ENCODE measurements at regions not wholly inside any gene's neighbourhood (a gene's known extent, or its start where the extent isn't known, plus 50 kb on each side); places are given as distances from the start of the nearest gene placed in this dataset.

GRCh38 chr6:50979171-50979525 lies 160.5 kb downstream of the TFAP2B start:
- TF ChIP-seq CTCF (optimal IDR thresholded peaks at IDR 0.05 in 1 of 3, IDR thresholded peaks at IDR 0.05 in 1 of 3, conservative IDR thresholded peaks at IDR 0.05 in 1 of 3; ENCODE audit: extremely low read depth in 1 of 3, insufficient read depth in 2 of 3, low read length in 3 of 3) (no peak), EZH2 (IDR thresholded peaks at IDR 0.05; ENCODE audit: low read length) (no peak)

Data from keratinocyte (primary cell).